EH (cell line): ENCODE measurements at regions not wholly inside any gene's neighbourhood (a gene's known extent, or its start where the extent isn't known, plus 50 kb on each side); places are given as distances from the start of the nearest gene placed in this dataset.
"Not testable (repeated sequence)": the region's sequence is repeated elsewhere in the genome, so short reads cannot be mapped to it uniquely, and the experiment has no call there.

Source experiments
- DNase-seq: peaks from one replicate; pipeline ENCODE4 v3.0.0-alpha.2; 2015; ENCODE audit warnings: low read depth

GRCh38 chr5:99441235-99441634, 512.4 kb upstream of the CHD1 start:
- DNase-seq = no peak

- DNase-seq = no peak
Observed at GRCh38 chr5:99438619-99439018, 509.8 kb upstream of the CHD1 start.

- DNase-seq = no peak
Observed at GRCh38 chr5:99437986-99438385, 509.2 kb upstream of the CHD1 start.

GRCh38 chr5:99423396-99423795, 494.6 kb upstream of the CHD1 start:
- not testable (repeated sequence) for DNase-seq

GRCh38 chr5:99418640-99419039, 489.8 kb upstream of the CHD1 start:
- not testable (repeated sequence) for DNase-seq

GRCh38 chr5:99410386-99410785, 481.6 kb upstream of the CHD1 start:
- DNase-seq = not testable (repeated sequence)

- DNase-seq = not testable (repeated sequence)
Observed at GRCh38 chr5:99404764-99405302, 476.0 kb upstream of the CHD1 start.

GRCh38 chr5:99400571-99400970, 471.8 kb upstream of the CHD1 start:
- not testable (repeated sequence) for DNase-seq

GRCh38 chr5:99398976-99399375, 470.2 kb upstream of the CHD1 start:
- DNase-seq = no peak

GRCh38 chr5:99386406-99387077, 457.7 kb upstream of the CHD1 start:
- no peak for DNase-seq

GRCh38 chr5:99379187-99379586, 450.4 kb upstream of the CHD1 start:
- no peak for DNase-seq

- DNase-seq = no peak
Observed at GRCh38 chr5:99378443-99378842, 449.6 kb upstream of the CHD1 start.

- DNase-seq = no peak
Observed at GRCh38 chr5:99369797-99370593, 441.2 kb upstream of the CHD1 start.

- no peak for DNase-seq
Observed at GRCh38 chr5:99368726-99369125, 439.9 kb upstream of the CHD1 start.

GRCh38 chr5:99355881-99356280, 427.1 kb upstream of the CHD1 start:
- no peak for DNase-seq

GRCh38 chr5:99349787-99350186, 421.0 kb upstream of the CHD1 start:
- no peak for DNase-seq

GRCh38 chr5:99348597-99348996, 419.8 kb upstream of the CHD1 start:
- DNase-seq = no peak

GRCh38 chr5:99339758-99340157, 411.0 kb upstream of the CHD1 start:
- DNase-seq = not testable (repeated sequence)

GRCh38 chr5:99334936-99335335, 406.1 kb upstream of the CHD1 start:
- no peak for DNase-seq

- no peak for DNase-seq
Observed at GRCh38 chr5:99331061-99331460, 402.3 kb upstream of the CHD1 start.

GRCh38 chr5:99320436-99320835, 391.6 kb upstream of the CHD1 start:
- no peak for DNase-seq

- no peak for DNase-seq
Observed at GRCh38 chr5:99317136-99317535, 388.3 kb upstream of the CHD1 start.

GRCh38 chr5:99316484-99316883, 387.7 kb upstream of the CHD1 start:
- no peak for DNase-seq
